DND-41 (cell line): ENCODE measurements at regions not wholly inside any gene's neighbourhood (a gene's known extent, or its start where the extent isn't known, plus 50 kb on each side); places are given as distances from the start of the nearest gene placed in this dataset.

Experiments
- ATAC-seq: fragments of 200-7000 bp; cut with Tn5 transposase; 3 replicates; pipeline ENCODE4 v1.9.1; 2021; ENCODE audit warnings: low read depth; ENCODE audit not compliant: insufficient read depth
- DNase-seq: peaks from one replicate; pipeline ENCODE4 v3.0.0-alpha.2; 2020
- H2AFZ ChIP-seq: 2 replicates; pipeline ENCODE4 v1.6.0; 2012; ENCODE audit warnings: low read depth, low read length
- H3K27ac ChIP-seq: 2 replicates; pipeline ENCODE4 v1.5.1; 2012; ENCODE audit warnings: low read length, inconsistent platforms
- H3K27me3 ChIP-seq: fragments of 200-600 bp; sonication (generic); 2 replicates; pipeline ENCODE4 v1.6.0; 2012; ENCODE audit warnings: low read length, mild to moderate bottlenecking, inconsistent platforms; ENCODE audit not compliant: insufficient read depth, poor library complexity
- H3K36me3 ChIP-seq: 2 replicates; pipeline ENCODE4 v1.5.1; 2012; ENCODE audit warnings: low read length, inconsistent platforms; ENCODE audit not compliant: insufficient read depth
- H3K4me1 ChIP-seq: 2 replicates; pipeline ENCODE4 v1.5.1; 2012; ENCODE audit warnings: mild to moderate bottlenecking, low read length; ENCODE audit not compliant: insufficient read depth
- H3K4me2 ChIP-seq: 2 replicates; pipeline ENCODE4 v1.6.0; 2012; ENCODE audit warnings: mild to moderate bottlenecking, moderate library complexity, low read length, inconsistent platforms; ENCODE audit not compliant: insufficient read depth
- H3K4me3 ChIP-seq, 2 experiments: fragments of 200-600 bp in 1 of 2; shearing (Covaris generic) in 1 of 2; 2 replicates each; pipeline ENCODE4 v1.5.1; 2012 to 2016; ENCODE audit warnings: inconsistent platforms in 2 of 2, low read length in 2 of 2, mild to moderate bottlenecking in 2 of 2, low read depth in 1 of 2, moderate library complexity in 1 of 2
- H3K79me2 ChIP-seq: 2 replicates; pipeline ENCODE4 v1.6.0; 2012; ENCODE audit warnings: low read length, inconsistent platforms; ENCODE audit not compliant: insufficient read depth
- H3K9ac ChIP-seq: 2 replicates; pipeline ENCODE4 v1.6.0; 2012; ENCODE audit warnings: low read depth, mild to moderate bottlenecking, inconsistent platforms, low read length, moderate library complexity
- H3K9me3 ChIP-seq: 2 replicates; pipeline ENCODE4 v1.5.1; 2012; ENCODE audit warnings: low read length, moderate library complexity, mild to moderate bottlenecking, inconsistent platforms; ENCODE audit not compliant: insufficient read depth, severe bottlenecking
- H4K20me1 ChIP-seq: 2 replicates; pipeline ENCODE4 v1.6.0; 2012; ENCODE audit warnings: low read length; ENCODE audit not compliant: insufficient read depth
- CTCF ChIP-seq: IDR thresholded peaks from 2 replicates; pipeline ENCODE4 v1.5.1; 2012; ENCODE audit warnings: borderline replicate concordance, low read length, moderate library complexity, mild to moderate bottlenecking; ENCODE audit not compliant: poor library complexity, severe bottlenecking; ENCODE audit errors: extremely low read depth
- EZH2 ChIP-seq: IDR thresholded peaks from 3 replicates; pipeline ENCODE4 v1.6.1; 2012; ENCODE audit warnings: borderline replicate concordance, low read depth, mild to moderate bottlenecking, moderate library complexity, low read length, inconsistent platforms; ENCODE audit not compliant: severe bottlenecking

- Histone ChIP-seq H3K4me2 (no peak overlapping the region), H3K79me2 (no peaks in the 10 kb centered on the region), H2AFZ (no peak overlapping the region), H3K9ac (no peak overlapping the region), H3K27ac (no peak overlapping the region), H3K9me3 (no peaks in the 10 kb centered on the region), H3K4me3 (no peak overlapping the region), H4K20me1 (no peaks in the 10 kb centered on the region), H3K27me3 (no peaks in the 10 kb centered on the region), H3K36me3 (no peaks in the 10 kb centered on the region), H3K4me1 (no peaks in the 10 kb centered on the region)
- ATAC-seq = no peak
- TF ChIP-seq CTCF = no peak
- no peak for TF ChIP-seq EZH2
- no peak for DNase-seq
These were observed 598.4 kb downstream of the MBD2 start for GRCh38 chr18:53625997-53626599.

- Histone ChIP-seq H3K79me2 (no peaks in the 10 kb centered on the region), H3K36me3 (no peaks in the 10 kb centered on the region), H3K4me3 (no peak overlapping the region), H3K27ac (no peak overlapping the region), H3K4me1 (no peaks in the 10 kb centered on the region), H3K27me3 (no peaks in the 10 kb centered on the region), H2AFZ (no peak overlapping the region), H3K9me3 (no peaks in the 10 kb centered on the region), H3K9ac (no peak overlapping the region), H4K20me1 (no peaks in the 10 kb centered on the region), H3K4me2 (no peak overlapping the region)
- ATAC-seq (no peak), DNase-seq (no peak)
- TF ChIP-seq CTCF (no peak), EZH2 (no peak)
These were observed 613.5 kb downstream of the MBD2 start for GRCh38 chr18:53610957-53611356.

- no peak for ATAC-seq
- Histone ChIP-seq H4K20me1 (no peaks in the 10 kb centered on the region), H3K9me3 (no peaks in the 10 kb centered on the region), H3K4me2 (no peak overlapping the region), H3K79me2 (no peaks in the 10 kb centered on the region), H3K4me1 (no peaks in the 10 kb centered on the region), H3K36me3 (no peaks in the 10 kb centered on the region), H3K4me3 (no peak overlapping the region), H2AFZ (no peak overlapping the region), H3K9ac (no peak overlapping the region), H3K27me3 (no peaks in the 10 kb centered on the region), H3K27ac (no peak overlapping the region)
- TF ChIP-seq EZH2 (no peak), CTCF (no peak)
- no peak for DNase-seq
These were observed 617.7 kb downstream of the MBD2 start for GRCh38 chr18:53606792-53607191.
